Nephron (organoid): ENCODE measurements at regions not wholly inside any gene's neighbourhood (a gene's known extent, or its start where the extent isn't known, plus 50 kb on each side); places are given as distances from the start of the nearest gene placed in this dataset.

Experiments used
- H3K27ac Mint-ChIP-seq, 3 experiments: 2 replicates each; pipeline ENCODE4 v1.8.0; 2020; ENCODE audit warnings: mixed read lengths in 3 of 3, mild to moderate bottlenecking in 2 of 3, moderate library complexity in 1 of 3
- H3K27me3 Mint-ChIP-seq: 2 replicates; pipeline ENCODE4 v1.8.0; 2021; ENCODE audit warnings: low read depth, mild to moderate bottlenecking, moderate library complexity, mixed read lengths
- H3K36me3 Mint-ChIP-seq: 2 replicates; pipeline ENCODE4 v1.8.0; 2020; ENCODE audit warnings: low read depth, mixed read lengths
- H3K4me1 Mint-ChIP-seq: 2 replicates; pipeline ENCODE4 v1.8.0; 2020; ENCODE audit warnings: mixed read lengths
- H3K4me3 Mint-ChIP-seq, 3 experiments: 2 replicates each; pipeline ENCODE4 v1.8.0; 2020; ENCODE audit warnings: mild to moderate bottlenecking in 3 of 3, mixed read lengths in 3 of 3, moderate library complexity in 2 of 3
- H3K9me3 Mint-ChIP-seq: 2 replicates; pipeline ENCODE4 v1.8.0; 2020; ENCODE audit warnings: mixed read lengths
- TF ChIP-seq, protein P1 (sequence below), 3 experiments: fragments of 200-600 bp; sonication (generic); IDR thresholded peaks; one replicate each; pipeline ENCODE4 v1.5.0; 2021; ENCODE audit warnings: antibody characterized with exemption in 3 of 3; ENCODE audit not compliant: unreplicated experiment in 3 of 3

DNA sequence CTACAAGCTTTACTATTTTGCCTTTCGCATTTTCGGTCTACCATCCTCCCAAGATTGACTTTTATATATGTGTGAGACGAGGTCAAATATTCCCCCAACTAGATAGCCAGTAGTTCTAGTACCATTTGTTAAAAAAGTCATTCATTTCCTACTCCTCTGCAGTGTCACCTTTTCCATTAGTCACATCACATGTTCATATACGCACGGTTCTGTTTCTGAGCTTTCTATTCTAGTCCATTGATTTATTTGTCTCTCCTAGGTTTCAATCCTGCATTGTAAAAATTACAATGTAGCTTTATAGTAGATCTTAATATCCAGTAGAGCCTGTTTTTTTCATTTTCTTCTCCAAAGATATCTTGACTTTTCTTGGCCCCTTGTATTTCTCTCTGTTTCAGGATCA, 528.7 kb upstream of the TRPC7 start:
- TF ChIP-seq, protein P1, sequence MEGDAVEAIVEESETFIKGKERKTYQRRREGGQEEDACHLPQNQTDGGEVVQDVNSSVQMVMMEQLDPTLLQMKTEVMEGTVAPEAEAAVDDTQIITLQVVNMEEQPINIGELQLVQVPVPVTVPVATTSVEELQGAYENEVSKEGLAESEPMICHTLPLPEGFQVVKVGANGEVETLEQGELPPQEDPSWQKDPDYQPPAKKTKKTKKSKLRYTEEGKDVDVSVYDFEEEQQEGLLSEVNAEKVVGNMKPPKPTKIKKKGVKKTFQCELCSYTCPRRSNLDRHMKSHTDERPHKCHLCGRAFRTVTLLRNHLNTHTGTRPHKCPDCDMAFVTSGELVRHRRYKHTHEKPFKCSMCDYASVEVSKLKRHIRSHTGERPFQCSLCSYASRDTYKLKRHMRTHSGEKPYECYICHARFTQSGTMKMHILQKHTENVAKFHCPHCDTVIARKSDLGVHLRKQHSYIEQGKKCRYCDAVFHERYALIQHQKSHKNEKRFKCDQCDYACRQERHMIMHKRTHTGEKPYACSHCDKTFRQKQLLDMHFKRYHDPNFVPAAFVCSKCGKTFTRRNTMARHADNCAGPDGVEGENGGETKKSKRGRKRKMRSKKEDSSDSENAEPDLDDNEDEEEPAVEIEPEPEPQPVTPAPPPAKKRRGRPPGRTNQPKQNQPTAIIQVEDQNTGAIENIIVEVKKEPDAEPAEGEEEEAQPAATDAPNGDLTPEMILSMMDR (IDR thresholded peaks at IDR 0.05; ENCODE audit: unreplicated experiment in 3 of 3) = no peak
- Mint-ChIP-seq H3K9me3 (no peaks in the 10 kb centered on the region), H3K4me1 (peaks cover 18% of the 10 kb centered on the region), H3K36me3 (no peaks in the 10 kb centered on the region), H3K27me3 (no peaks in the 10 kb centered on the region), H3K4me3 (no peak overlapping the region), H3K27ac (no peak overlapping the region)

DNA sequence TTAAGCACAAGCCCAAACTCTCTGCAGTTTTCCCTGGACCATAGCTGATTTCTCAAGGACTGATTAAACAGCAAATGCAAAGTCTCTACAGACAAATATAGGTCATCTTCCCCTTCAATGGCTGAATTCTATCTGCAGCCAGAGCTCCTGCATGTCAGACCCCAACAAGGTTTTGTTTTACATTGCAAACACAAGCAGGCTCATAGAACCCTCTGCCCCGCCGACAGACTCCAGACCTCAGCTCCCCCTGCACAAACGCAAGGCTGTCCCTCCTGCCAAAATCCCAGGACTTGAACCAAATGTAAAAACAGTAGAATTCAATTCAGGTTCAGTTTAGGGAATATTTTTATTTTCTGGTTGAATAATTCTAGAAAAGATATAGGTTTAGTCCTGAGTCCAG, 526.7 kb upstream of the TRPC7 start:
- H3K36me3 Mint-ChIP-seq = no peaks in the 10 kb centered on the region
- H3K4me3 Mint-ChIP-seq = no peak overlapping the region
- TF ChIP-seq, protein P1 (IDR thresholded peaks at IDR 0.05; ENCODE audit: unreplicated experiment in 3 of 3) = no peak
- peaks cover 7% of the 10 kb centered on the region for H3K27me3 Mint-ChIP-seq
- H3K4me1 Mint-ChIP-seq = peaks cover 18% of the 10 kb centered on the region
- no peaks in the 10 kb centered on the region for H3K9me3 Mint-ChIP-seq
- no peak overlapping the region for H3K27ac Mint-ChIP-seq

DNA sequence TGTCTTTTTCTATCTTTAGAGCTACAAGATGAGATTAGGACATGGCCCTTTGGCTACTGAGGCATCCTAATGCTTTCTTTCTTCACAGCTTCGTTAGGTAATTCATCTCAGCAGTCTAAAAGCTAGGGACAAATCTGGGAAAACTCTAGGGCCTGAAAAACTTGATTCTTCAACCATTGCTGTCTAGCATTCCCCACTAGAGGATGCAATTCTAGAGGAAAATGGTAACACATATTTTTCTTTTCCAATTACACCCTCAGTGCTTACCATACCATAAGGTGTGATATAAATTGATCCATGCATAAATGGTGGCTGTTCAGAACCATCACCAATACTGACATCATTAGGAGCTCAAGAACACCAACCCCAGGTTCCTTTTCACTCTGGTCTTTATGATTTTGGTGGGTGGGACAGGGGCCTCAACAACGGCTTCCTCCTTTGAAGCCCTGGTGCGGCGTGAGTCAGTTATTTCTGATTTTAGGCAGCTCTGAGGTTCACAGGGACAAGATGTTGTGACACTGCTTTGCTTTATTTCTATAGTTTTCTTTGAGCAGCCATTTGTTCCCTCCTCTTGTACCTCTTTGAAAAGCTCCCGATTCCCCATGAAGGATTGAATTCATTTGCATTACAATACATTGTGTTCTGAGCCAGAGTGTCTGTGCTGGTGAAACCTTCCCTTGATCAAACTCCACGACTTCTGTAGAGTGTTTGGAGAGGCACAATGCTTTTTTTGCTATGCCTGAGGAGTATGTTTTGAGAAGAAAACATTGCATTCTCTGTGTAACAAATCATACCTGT, 526.0 kb upstream of the TRPC7 start:
- no peaks in the 10 kb centered on the region for H3K36me3 Mint-ChIP-seq
- H3K4me1 Mint-ChIP-seq = peaks cover 18% of the 10 kb centered on the region
- H3K4me3 Mint-ChIP-seq = no peak overlapping the region
- H3K9me3 Mint-ChIP-seq = no peaks in the 10 kb centered on the region
- no peak overlapping the region for H3K27ac Mint-ChIP-seq
- TF ChIP-seq, protein P1 (IDR thresholded peaks at IDR 0.05; ENCODE audit: unreplicated experiment in 3 of 3) = no peak
- peaks cover 7% of the 10 kb centered on the region for H3K27me3 Mint-ChIP-seq

GRCh38 chr5:136890431-136891148, 525.2 kb upstream of the TRPC7 start:
- no peaks in the 10 kb centered on the region for H3K9me3 Mint-ChIP-seq
- H3K4me3 Mint-ChIP-seq = no peak overlapping the region
- H3K4me1 Mint-ChIP-seq = peaks cover 18% of the 10 kb centered on the region
- no peak overlapping the region for H3K27ac Mint-ChIP-seq
- TF ChIP-seq, protein P1 (IDR thresholded peaks at IDR 0.05; ENCODE audit: unreplicated experiment in 3 of 3) = no peak
- H3K36me3 Mint-ChIP-seq = no peaks in the 10 kb centered on the region
- peaks cover 7% of the 10 kb centered on the region for H3K27me3 Mint-ChIP-seq

GRCh38 chr5:136886608-136887007, 521.3 kb upstream of the TRPC7 start:
- Mint-ChIP-seq H3K9me3 (peaks cover 10% of the 10 kb centered on the region), H3K4me3 (no peak overlapping the region), H3K36me3 (no peaks in the 10 kb centered on the region), H3K27ac (no peak overlapping the region), H3K27me3 (peaks cover 7% of the 10 kb centered on the region), H3K4me1 (peaks cover 11% of the 10 kb centered on the region)
- TF ChIP-seq, protein P1 (IDR thresholded peaks at IDR 0.05; ENCODE audit: unreplicated experiment in 3 of 3) = no peak
